Thyroid gland (tissue), 4 donors: ENCODE measurements at regions not wholly inside any gene's neighbourhood (a gene's known extent, or its start where the extent isn't known, plus 50 kb on each side); places are given as distances from the start of the nearest gene placed in this dataset.

Source experiments
- POLR2A ChIP-seq, 2 donors: fragments of 450-650 bp; IDR thresholded peaks; one replicate each; pipeline ENCODE4 v1.6.1; 2017; ENCODE audit warnings: antibody characterized with exemption in 2 of 2, mild to moderate bottlenecking in 2 of 2, moderate library complexity in 1 of 2
- TF ChIP-seq, protein P1 (sequence below), 6 experiments: fragments of 200-600 bp in 3 of 6; fragments of 450-650 bp in 3 of 6; sonication (generic) in 3 of 6; IDR thresholded peaks; one replicate each; pipeline ENCODE4 v1.5.1; 2016 to 2019; ENCODE audit warnings: antibody characterized with exemption in 6 of 6, mild to moderate bottlenecking in 2 of 6, inconsistent platforms in 1 of 6, moderate library complexity in 1 of 6

DNA sequence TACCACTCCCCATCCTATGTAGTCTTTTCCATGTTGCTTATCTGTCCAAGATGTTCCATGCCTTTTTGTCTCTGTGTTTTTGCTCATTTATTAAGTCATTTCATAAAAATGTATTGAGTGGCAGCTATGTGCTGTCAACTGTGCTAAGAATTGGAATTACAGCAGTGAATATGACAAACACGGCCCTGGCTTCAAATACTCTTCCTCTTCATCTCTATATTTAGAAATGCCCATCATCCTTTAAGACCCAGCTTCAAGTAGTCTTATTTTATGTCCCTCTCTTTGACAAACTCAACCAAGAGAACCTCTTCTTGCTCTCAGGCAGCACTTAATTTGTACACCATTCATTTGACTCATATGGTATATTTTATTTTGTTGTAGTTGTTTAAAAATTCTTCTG is 55.4 kb upstream of the AMOT start:
- TF ChIP-seq, protein P1, sequence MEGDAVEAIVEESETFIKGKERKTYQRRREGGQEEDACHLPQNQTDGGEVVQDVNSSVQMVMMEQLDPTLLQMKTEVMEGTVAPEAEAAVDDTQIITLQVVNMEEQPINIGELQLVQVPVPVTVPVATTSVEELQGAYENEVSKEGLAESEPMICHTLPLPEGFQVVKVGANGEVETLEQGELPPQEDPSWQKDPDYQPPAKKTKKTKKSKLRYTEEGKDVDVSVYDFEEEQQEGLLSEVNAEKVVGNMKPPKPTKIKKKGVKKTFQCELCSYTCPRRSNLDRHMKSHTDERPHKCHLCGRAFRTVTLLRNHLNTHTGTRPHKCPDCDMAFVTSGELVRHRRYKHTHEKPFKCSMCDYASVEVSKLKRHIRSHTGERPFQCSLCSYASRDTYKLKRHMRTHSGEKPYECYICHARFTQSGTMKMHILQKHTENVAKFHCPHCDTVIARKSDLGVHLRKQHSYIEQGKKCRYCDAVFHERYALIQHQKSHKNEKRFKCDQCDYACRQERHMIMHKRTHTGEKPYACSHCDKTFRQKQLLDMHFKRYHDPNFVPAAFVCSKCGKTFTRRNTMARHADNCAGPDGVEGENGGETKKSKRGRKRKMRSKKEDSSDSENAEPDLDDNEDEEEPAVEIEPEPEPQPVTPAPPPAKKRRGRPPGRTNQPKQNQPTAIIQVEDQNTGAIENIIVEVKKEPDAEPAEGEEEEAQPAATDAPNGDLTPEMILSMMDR (IDR thresholded peaks at IDR 0.05), result no peak
- no peak for TF ChIP-seq POLR2A (IDR thresholded peaks at IDR 0.05)
